Smooth muscle cell of the brain vasculature (primary cell): ENCODE measurements at regions not wholly inside any gene's neighbourhood (a gene's known extent, or its start where the extent isn't known, plus 50 kb on each side); places are given as distances from the start of the nearest gene placed in this dataset.

Experiments
- DNase-seq: peaks from one replicate; pipeline ENCODE4 v3.0.0-alpha.2; 2012; ENCODE audit warnings: low read depth, low spot score

DNA sequence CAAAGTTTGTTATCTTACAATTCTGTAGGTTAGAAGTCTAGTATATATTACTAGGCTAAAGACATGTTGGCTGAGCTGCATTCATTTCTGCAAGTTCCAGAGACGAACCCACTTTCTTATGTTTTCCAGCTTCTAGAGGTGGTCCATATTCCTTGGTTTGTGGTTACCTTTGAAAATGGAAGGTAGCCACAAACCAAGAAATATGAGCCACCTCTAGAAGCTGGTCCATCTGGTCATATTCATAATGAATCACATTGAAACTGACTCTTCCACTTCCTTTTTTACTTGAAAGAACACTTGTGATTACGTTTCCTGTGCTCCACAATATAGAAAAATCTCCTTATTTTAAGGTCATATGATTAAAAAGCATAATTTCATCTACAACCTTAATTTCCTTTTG lies 943.0 kb upstream of the PCDH9 start:
- no peak for DNase-seq

GRCh38 chr13:68170961-68171360 lies 940.8 kb upstream of the PCDH9 start:
- no peak for DNase-seq

DNA sequence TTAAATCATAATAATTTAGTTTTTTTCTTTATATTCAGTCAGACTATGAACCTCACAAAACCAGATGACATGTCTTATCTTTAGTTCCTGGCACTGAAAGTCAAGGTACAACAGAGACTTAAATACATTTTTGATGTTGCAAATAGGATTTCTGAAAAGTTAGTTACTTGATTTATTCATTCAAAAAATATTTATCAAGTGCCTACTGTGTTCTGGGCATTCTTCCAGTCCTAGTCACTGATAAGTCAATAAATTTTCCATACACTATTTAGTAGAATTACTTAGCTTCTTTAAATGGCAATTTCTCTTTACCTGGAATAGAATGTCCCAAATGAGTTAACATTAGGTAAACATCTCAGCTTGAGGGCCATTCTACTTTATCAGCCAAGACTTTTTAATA lies 938.3 kb upstream of the PCDH9 start:
- no peak for DNase-seq

- no peak for DNase-seq
Observed at GRCh38 chr13:68160466-68160865, 930.3 kb upstream of the PCDH9 start.

- no peak for DNase-seq
Observed at GRCh38 chr13:68152414-68152813, 922.3 kb upstream of the PCDH9 start.

DNA sequence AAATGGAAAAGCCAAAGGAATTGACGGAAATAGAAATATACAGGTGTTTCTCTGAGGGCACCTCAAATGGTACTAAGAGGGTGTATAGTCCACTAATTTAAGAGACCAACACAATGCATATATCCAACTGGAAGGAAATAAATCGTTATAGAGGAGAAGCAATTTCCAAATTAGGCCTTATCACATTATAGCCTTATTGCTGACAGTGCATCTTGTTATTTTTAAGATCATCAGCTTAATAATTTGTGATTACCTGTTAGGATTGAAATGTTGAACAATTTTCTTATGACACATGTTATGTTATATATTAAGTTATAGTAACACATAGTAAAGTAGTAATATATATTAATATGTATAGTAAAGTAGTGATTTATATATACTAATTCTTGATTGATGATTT lies 915.7 kb upstream of the PCDH9 start:
- no peak for DNase-seq

GRCh38 chr13:68128297-68128915 lies 898.3 kb upstream of the PCDH9 start:
- DNase-seq = no peak

GRCh38 chr13:68125087-68125480 lies 894.9 kb upstream of the PCDH9 start:
- DNase-seq = no peak

GRCh38 chr13:68124437-68125086 lies 894.4 kb upstream of the PCDH9 start:
- DNase-seq = no peak

- no peak for DNase-seq
Observed at GRCh38 chr13:68110178-68110768, 880.1 kb upstream of the PCDH9 start.

DNA sequence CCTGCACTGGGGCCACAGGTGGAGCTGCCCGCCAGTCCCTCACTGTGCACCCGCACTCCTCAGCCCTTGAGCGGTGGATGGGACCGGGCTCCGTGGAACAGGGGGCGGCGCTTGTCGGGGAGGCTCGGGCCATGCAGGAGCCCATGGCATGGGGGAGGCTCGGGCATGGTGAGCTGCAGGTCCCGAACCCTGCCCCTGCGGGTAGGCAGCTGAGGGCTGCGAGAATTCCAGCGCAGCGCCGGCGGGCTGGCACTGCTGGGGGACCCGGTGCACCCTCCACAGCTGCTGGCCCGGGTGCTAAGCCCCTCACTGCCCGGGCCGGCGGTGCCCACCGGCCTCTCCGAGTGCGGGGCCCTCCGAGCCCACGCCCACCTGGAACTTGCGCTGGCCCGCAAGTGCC lies 877.5 kb upstream of the PCDH9 start:
- DNase-seq = no peak

GRCh38 chr13:68099631-68100030 lies 869.5 kb upstream of the PCDH9 start:
- DNase-seq = no peak

DNA sequence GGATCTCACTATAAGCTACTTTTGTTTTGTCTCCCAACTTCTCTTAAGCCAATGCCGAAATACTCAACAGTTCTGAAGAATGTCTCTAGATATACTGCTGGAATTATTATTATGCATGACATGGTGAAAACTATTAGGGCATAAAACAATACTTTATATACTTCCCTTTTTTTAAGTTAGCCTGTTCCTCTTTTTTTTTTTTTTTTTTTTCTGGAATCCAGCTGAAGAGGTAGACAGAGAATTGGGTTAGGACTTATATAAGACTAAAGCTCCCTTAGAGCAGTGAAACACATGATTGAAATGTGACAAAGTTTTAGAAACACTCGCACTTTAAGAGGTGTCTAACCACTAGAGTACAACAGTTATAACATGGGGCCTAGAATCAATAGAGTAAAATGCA lies 850.9 kb upstream of the PCDH9 start:
- no peak for DNase-seq

DNA sequence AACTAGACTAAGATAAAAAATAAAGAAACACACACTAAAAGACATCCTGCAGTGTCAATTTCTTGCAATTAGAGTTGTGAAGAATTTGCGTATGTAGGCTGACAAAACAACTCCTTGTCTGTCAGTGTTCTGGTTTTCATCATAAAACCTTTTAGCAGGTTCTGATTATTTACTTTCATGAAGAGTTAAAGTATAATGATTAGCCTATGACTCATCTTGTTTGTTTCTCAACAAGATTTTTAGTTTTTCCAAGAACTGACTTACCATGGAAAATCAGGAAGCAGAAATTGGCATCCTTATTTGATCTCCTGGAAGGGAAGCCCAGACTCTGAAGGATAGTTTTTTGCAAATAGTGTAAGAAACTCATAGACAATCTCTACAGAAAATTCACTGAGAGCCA lies 848.7 kb upstream of the PCDH9 start:
- no peak for DNase-seq

GRCh38 chr13:68078469-68078868 lies 848.3 kb upstream of the PCDH9 start:
- no peak for DNase-seq

DNA sequence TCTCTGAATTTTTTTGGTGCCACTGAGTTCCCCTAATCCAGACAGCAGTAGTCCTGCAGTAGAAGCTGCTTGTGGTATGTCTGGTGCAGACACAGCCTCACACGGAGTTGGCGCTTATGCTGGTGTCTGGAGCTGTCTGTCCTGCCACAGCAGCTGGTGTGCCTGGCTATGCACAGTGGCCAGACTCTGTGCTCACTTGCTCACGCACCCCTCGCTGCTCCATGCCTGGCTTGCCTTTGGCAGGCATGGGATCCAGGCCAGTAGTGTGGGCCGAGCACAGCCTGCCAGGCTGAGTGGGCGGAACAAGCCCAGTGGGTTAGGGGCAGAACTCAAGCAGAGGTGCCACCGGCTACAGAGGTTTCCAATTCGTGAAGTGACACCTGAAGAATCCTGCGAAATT lies 845.9 kb upstream of the PCDH9 start:
- DNase-seq = no peak

DNA sequence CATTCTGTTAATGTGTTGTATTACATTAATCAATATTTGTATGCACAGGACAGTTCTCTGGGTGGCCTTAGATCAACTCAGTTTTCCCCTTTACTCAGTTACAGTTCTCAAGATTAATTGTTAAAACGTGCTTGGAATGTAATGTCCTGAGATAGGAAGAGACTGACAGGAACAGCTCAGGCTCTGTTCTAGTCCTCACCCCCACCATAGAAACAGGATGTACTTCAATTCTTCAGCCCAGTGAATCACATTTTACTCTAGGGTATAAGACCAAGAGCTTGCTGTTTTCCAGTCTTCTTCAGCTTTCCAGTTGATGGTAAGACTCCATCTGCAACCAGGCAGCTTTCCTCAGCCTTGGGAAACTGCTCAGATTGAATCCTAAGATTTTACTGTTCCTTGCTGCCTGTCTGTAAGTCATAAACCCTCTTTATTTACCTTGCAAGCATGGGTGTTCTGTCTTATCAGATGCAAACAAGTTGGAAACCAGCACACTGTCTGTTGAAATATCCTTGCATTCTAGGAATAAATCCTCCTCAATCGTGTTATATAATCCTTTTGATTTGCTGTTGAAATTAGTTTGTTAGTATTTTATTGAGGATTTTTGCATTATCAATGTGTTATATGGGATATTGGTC lies 836.9 kb upstream of the PCDH9 start:
- no peak for DNase-seq

DNA sequence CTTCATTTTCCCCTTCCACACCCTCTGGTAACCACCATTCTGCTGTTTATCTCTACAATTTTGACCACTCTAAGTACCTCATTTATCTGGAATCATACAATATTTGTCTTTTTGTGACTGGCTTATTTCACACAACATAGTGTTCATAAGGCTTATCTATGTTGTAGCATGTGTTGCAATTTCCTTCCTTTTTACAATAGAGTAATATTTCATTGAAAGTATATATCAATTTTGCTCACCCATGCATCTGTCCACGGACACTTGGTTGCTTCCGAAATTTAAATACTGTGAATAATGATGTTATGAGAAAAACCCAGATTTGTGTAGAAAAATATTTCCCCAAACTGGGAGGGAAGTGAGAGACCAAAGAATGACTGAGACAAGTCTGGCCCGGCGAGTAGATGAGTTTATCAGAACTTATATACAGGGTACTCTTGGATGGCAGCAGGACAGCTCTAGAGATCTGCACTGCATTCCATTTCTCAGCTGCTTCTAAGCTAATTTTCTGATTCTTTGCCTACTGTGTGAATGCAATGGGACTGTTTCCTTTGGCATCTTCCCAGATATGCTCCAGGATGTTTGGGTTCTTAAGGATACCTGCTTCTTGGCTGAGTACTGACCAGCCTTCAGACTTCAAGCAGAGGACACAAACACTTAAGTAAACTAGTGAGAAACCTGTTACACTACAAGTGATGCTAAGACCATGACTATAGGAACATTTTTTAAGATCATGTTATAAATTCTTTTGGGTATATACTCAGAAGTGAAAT lies 834.0 kb upstream of the PCDH9 start:
- DNase-seq = no peak

DNA sequence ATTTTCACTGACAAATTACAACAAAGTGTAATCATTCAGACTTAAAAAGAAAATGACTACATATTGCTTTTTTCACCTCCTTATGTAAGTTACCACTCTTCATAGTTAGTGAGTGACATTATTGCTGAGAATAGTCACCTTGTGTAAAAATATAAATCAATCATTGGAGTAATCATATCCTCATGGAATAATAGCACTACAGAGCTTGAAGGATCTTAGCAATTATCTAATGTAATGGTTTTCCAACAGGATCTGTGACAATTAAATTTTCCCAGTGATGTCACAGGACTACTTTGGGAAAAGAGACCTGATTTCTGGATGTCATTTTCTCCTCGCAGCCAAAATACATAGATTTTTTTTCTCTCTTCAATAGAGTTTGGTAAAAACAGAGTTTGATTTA lies 833.0 kb upstream of the PCDH9 start:
- DNase-seq = no peak

- no peak for DNase-seq
Observed at GRCh38 chr13:68057836-68058235, 827.7 kb upstream of the PCDH9 start.

DNA sequence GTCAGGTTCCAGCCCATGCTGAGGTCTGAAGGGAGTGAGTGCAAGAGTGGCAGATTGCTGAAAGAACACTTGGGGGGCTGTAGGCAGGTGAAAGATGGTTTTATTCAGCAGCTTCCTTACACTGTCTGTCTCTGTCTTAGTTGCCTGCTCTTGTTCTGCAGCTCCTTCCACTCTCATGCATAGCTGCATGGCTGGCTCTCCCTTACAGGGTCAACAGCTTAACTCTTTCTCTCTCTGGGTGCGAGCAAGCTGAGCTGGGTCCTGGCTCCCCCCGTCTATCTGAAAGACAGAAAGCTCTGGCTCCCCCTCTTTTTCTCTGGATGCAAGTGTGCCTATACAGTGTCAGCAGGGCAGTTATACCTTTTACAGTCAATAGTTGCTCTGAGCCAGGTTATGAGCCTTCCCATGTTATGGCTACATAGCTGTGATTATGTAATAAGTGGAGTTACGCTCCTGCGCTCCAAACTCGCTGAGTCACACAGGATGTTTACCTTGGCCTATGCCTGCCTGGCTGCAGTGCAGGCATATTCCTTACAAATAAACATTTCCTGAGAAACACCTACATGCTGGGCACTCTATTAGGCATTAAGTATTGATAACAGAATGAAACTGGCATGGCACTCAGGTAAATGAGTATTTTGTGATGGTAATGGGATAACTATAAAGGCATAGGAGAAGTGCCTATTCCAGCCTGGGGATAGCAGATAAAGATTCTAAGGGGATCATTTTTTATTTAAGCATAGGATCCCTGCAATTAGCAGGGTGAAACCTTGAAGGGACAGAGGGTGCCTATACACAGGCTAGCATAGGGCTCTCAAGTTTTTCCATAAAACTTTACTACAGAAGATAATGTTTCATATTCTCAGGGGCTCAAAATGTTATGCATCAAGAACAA lies 826.9 kb upstream of the PCDH9 start:
- peak; percentile 17 for DNase-seq
